Thoracic aorta (tissue), 2 donors: ENCODE measurements at regions not wholly inside any gene's neighbourhood (a gene's known extent, or its start where the extent isn't known, plus 50 kb on each side); places are given as distances from the start of the nearest gene placed in this dataset.

Experiments used
- ATAC-seq: fragments of 150-250 bp; one replicate; pipeline ENCODE4 v1.8.0; 2017; ENCODE audit warnings: low read depth; ENCODE audit not compliant: insufficient number of reproducible peaks, low FRiP score
- DNase-seq: peaks from one replicate; pipeline ENCODE4 v3.0.0-alpha.2; 2020; ENCODE audit warnings: low spot score
- H3K27ac ChIP-seq, 2 donors: fragments of 200-600 bp; sonication (generic); 1 replicate in 1 of 2; 2 replicates in 1 of 2; pipeline ENCODE4 v1.5.1; 2016; ENCODE audit warnings: mild to moderate bottlenecking in 2 of 2, moderate library complexity in 2 of 2
- H3K27me3 ChIP-seq: fragments of 200-600 bp; sonication (generic); replicated peaks from 2 replicates; pipeline ENCODE4 v1.6.0; 2016; ENCODE audit warnings: mild to moderate bottlenecking; ENCODE audit not compliant: insufficient read depth
- H3K36me3 ChIP-seq: fragments of 200-600 bp; sonication (generic); one replicate; pipeline ENCODE4 v1.5.1; 2016
- H3K4me1 ChIP-seq, 2 donors: fragments of 200-600 bp; sonication (generic); 1 replicate in 1 of 2; 2 replicates in 1 of 2; pipeline versions ENCODE4 v1.5.1 to v1.6.0; 2016; ENCODE audit warnings: low read depth in 2 of 2, mild to moderate bottlenecking in 1 of 2; ENCODE audit not compliant: control insufficient read depth in 1 of 2
- H3K4me3 ChIP-seq: fragments of 200-600 bp; sonication (generic); 2 replicates; pipeline ENCODE4 v1.5.1; 2016; ENCODE audit warnings: mild to moderate bottlenecking
- H3K9me3 ChIP-seq: fragments of 200-600 bp; sonication (generic); 2 replicates; pipeline ENCODE4 v1.5.1; 2016
- TF ChIP-seq, protein P1 (sequence below): fragments of 200-600 bp; sonication (generic); IDR thresholded peaks from one replicate; pipeline ENCODE4 v1.5.1; 2019; ENCODE audit warnings: antibody characterized with exemption

DNA sequence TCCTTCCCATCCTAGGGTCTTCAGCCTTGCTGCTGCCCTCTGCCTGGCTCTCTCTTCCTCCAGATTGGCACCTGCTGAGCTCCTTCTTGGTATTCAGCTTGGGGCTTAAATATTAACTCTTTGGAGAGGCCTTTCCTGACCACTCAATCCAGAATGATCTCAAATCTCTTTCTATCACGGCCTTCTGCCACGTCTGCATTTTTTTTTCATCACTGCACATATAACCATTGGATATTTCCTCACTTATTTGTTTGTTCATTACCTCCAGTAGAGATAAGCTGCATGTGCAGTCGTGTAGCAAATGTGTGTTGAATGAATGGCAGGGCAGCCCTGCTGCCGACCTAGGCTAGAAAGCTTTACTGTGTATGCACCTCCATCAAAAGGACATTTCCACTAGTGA, 51.6 kb upstream of the MPP7 start:
- DNase-seq (no peak), ATAC-seq (no peak)
- H3K36me3 ChIP-seq, result no peaks in the 10 kb centered on the region
- TF ChIP-seq, protein P1, sequence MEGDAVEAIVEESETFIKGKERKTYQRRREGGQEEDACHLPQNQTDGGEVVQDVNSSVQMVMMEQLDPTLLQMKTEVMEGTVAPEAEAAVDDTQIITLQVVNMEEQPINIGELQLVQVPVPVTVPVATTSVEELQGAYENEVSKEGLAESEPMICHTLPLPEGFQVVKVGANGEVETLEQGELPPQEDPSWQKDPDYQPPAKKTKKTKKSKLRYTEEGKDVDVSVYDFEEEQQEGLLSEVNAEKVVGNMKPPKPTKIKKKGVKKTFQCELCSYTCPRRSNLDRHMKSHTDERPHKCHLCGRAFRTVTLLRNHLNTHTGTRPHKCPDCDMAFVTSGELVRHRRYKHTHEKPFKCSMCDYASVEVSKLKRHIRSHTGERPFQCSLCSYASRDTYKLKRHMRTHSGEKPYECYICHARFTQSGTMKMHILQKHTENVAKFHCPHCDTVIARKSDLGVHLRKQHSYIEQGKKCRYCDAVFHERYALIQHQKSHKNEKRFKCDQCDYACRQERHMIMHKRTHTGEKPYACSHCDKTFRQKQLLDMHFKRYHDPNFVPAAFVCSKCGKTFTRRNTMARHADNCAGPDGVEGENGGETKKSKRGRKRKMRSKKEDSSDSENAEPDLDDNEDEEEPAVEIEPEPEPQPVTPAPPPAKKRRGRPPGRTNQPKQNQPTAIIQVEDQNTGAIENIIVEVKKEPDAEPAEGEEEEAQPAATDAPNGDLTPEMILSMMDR, result no peak
- no peaks in the 10 kb centered on the region for H3K4me1 ChIP-seq
- H3K27me3 ChIP-seq, result no peaks in the 10 kb centered on the region
- no peaks in the 10 kb centered on the region for H3K9me3 ChIP-seq
- no peak overlapping the region for H3K4me3 ChIP-seq
- H3K27ac ChIP-seq, result no peak overlapping the region

DNA sequence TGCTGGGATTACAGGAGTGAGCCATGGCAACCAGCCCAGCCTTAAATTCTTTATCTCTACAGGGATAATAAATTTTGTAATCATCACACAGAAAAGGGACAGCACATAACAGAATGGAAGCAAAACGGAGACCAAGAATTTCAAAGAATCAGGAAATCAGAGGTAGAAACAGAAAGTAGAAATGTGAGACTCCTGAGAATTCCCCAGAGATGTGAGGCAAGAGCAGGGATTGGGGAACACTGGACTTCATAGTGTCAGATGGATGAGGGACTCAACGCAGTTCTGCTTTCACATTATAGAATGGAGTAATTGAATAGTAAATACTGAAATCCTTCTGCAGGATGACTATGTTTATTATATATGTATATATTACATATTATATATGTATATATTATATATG, 52.5 kb upstream of the MPP7 start:
- Histone ChIP-seq H3K36me3 (no peaks in the 10 kb centered on the region), H3K27me3 (no peaks in the 10 kb centered on the region), H3K27ac (no peak overlapping the region), H3K9me3 (no peaks in the 10 kb centered on the region), H3K4me1 (no peaks in the 10 kb centered on the region), H3K4me3 (no peak overlapping the region)
- TF ChIP-seq, protein P1, result no peak
- no peak for DNase-seq
- ATAC-seq, result no peak

DNA sequence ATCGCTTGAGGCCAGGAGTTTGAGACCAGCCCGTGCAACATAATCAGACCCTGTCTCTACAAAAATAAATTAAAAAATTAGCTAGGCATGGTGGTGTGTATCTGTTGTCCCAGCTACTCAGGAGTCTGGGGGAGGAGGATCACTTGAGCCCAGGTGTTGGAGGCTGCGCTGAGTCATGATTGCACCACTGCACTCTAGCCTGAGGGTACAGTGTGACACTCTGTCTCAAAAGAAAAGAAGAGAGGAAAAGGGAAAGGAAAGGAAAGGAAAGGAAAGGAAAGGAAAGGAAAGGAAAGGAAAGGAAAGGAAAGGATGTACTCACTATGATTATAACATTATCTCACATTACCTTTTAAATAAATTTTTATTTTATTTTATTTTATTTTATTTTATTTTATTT, 56.5 kb upstream of the MPP7 start:
- Histone ChIP-seq H3K4me3 (no peak overlapping the region), H3K27ac (no peak overlapping the region), H3K9me3 (no peaks in the 10 kb centered on the region), H3K4me1 (no peaks in the 10 kb centered on the region), H3K27me3 (no peaks in the 10 kb centered on the region), H3K36me3 (no peaks in the 10 kb centered on the region)
- DNase-seq, result no peak
- TF ChIP-seq, protein P1, result no peak
- ATAC-seq, result no peak

DNA sequence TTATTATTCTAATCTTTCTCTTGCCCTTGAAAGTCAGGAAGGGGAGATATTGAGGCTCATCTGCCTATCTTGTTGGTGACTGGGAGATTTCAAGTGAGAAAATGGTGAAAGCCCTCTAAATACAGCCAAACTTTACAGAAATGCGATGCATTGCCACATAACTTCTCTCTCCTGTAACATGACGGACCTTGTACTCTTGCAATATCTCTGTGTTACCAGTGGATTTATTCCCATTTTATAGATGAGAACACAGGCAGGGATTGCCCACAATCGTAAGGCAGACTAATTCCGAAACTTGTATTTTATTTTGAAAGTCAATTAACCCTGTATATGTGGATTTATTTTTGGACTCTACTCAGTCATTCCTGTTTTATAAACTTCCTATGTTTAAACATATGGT, 57.3 kb upstream of the MPP7 start:
- no peaks in the 10 kb centered on the region for H3K36me3 ChIP-seq
- H3K4me3 ChIP-seq, result no peak overlapping the region
- H3K9me3 ChIP-seq, result no peaks in the 10 kb centered on the region
- no peak overlapping the region for H3K27ac ChIP-seq
- TF ChIP-seq, protein P1, result no peak
- ATAC-seq (no peak), DNase-seq (no peak)
- no peaks in the 10 kb centered on the region for H3K27me3 ChIP-seq
- no peaks in the 10 kb centered on the region for H3K4me1 ChIP-seq

DNA sequence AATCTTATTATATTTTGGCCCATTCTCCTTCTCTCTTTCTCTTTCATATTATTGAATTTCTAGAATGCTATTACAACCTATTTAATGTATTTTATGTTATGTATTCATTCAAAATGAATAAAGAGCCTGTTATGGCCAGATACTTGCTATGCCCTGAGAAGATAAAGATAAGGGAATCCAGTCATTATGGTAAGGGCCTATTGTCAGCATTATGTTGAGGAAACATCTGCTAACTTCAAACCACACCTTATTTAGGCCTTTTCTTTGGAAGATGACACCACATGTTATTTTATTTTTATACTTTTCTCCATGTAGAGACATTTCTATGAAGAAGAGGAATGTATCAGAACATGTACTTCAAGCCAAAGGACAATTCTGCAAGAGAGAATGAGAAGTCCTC, 60.5 kb upstream of the MPP7 start:
- ATAC-seq (no peak), DNase-seq (no peak)
- H3K9me3 ChIP-seq, result no peaks in the 10 kb centered on the region
- no peaks in the 10 kb centered on the region for H3K36me3 ChIP-seq
- H3K27ac ChIP-seq, result no peak overlapping the region
- H3K27me3 ChIP-seq, result no peaks in the 10 kb centered on the region
- no peak overlapping the region for H3K4me3 ChIP-seq
- TF ChIP-seq, protein P1, result no peak
- no peaks in the 10 kb centered on the region for H3K4me1 ChIP-seq
